Bronchial epithelial cell (primary cell): ENCODE measurements at regions not wholly inside any gene's neighbourhood (a gene's known extent, or its start where the extent isn't known, plus 50 kb on each side); places are given as distances from the start of the nearest gene placed in this dataset.

Experiments
- DNase-seq: peaks from one replicate; pipeline ENCODE4 v3.0.0-alpha.2; 2010; ENCODE audit warnings: low read depth
- FAIRE-seq: peaks from 2 replicates; lab custom pipeline; 2011; peaks lifted over from hg19 to GRCh38; lab: Jason Lieb, UNC
- H3K27me3 ChIP-seq: 2 replicates; pipeline ENCODE4 v1.5.1; 2011; ENCODE audit warnings: low read length; ENCODE audit not compliant: control insufficient read depth, insufficient read depth
- H3K36me3 ChIP-seq: 2 replicates; pipeline ENCODE4 v1.5.1; 2011; ENCODE audit warnings: low read length; ENCODE audit not compliant: control insufficient read depth, insufficient read depth
- H3K4me3 ChIP-seq: 2 replicates; pipeline ENCODE4 v1.5.1; 2011; ENCODE audit warnings: mild to moderate bottlenecking, low read depth, low read length, control low read depth
- TF ChIP-seq, protein P1 (sequence below): IDR thresholded peaks from 2 replicates; pipeline ENCODE4 v1.5.1; 2011; ENCODE audit warnings: mild to moderate bottlenecking, moderate library complexity, low read length, control low read depth, inconsistent platforms; ENCODE audit not compliant: insufficient read depth, severe bottlenecking

DNA sequence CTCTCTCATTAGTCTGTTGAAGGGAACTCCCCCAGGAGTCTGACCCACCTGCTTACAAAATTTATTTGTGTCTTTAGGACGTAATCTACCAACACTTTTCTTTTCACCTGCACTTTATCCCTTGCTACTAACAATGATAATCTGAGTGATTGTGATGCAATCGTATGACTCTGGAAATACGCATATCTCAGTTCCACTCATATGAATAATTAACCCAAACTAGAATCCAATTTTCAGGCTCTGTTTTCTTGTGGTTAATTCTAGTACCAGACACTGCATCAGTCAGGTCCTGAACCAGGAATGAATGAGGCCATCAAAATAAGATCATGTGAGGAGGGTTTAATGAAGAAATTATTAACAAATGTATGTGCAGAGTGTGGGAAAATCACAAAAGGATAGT is 158.4 kb upstream of the SRD5A2 start:
- TF ChIP-seq, protein P1, sequence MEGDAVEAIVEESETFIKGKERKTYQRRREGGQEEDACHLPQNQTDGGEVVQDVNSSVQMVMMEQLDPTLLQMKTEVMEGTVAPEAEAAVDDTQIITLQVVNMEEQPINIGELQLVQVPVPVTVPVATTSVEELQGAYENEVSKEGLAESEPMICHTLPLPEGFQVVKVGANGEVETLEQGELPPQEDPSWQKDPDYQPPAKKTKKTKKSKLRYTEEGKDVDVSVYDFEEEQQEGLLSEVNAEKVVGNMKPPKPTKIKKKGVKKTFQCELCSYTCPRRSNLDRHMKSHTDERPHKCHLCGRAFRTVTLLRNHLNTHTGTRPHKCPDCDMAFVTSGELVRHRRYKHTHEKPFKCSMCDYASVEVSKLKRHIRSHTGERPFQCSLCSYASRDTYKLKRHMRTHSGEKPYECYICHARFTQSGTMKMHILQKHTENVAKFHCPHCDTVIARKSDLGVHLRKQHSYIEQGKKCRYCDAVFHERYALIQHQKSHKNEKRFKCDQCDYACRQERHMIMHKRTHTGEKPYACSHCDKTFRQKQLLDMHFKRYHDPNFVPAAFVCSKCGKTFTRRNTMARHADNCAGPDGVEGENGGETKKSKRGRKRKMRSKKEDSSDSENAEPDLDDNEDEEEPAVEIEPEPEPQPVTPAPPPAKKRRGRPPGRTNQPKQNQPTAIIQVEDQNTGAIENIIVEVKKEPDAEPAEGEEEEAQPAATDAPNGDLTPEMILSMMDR, result no peak
- no peak for FAIRE-seq
- Histone ChIP-seq H3K36me3 (no peaks in the 10 kb centered on the region), H3K27me3 (no peaks in the 10 kb centered on the region), H3K4me3 (no peak overlapping the region)
- no peak for DNase-seq

DNA sequence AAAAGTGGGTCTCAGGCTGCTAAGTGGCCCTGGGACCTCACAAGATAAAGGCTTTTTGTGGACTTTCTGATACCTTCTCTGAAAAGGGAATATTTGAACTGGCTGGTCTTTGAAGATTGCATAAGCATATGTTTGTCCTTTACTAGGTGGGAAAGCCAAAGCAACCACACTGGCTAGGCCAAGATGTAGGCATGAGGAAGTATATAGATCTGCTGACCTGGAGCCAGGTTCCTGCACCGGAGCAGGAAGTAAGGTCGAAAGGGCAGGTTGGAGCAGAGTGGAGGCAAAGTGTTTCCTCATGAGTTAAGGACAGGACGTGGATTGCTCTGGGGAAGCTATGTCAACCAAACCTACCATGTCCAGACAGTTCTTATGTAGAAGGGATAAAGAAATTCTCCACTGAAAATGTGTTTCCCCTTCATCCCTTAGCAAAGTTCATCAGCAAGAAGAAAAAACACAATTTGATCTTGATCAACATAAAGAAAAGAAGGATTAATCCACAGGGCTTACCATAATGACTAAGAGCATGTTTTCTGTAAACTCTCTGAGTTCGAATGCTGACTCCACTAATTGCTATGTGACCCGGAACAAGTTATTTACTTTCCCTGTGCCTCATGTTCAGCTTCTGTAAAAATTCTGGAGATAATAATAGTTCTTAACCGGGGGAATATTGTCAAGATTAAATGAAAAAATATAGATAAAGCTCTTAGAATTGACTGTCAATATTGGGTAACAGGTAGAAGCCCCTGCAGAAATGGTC is 156.1 kb upstream of the SRD5A2 start:
- TF ChIP-seq, protein P1, result no peak
- Histone ChIP-seq H3K36me3 (no peaks in the 10 kb centered on the region), H3K27me3 (no peaks in the 10 kb centered on the region), H3K4me3 (no peak overlapping the region)
- FAIRE-seq, result no peak
- DNase-seq, result peak; percentile 1

DNA sequence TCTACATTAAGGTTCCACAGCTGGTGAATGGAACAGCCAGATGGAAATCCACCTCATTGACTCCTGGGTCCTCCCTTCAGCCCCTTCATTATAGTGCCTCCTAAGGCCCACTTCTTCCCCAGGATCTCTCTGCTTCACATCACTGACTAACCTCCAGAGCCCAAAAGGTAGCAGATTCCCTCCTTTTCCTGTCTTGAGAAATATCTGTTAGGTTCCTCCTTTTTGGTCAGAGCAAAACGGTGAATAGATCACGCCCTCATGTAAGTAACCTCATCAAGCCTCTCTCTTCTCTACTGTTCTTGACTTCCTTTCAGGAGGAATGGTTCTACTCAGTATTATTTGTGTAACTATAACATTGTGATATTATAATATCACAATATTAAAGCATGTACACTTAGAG is 155.0 kb upstream of the SRD5A2 start:
- H3K27me3 ChIP-seq, result no peaks in the 10 kb centered on the region
- FAIRE-seq (no peak), DNase-seq (no peak)
- H3K4me3 ChIP-seq, result no peak overlapping the region
- TF ChIP-seq, protein P1, result no peak
- H3K36me3 ChIP-seq, result no peaks in the 10 kb centered on the region

DNA sequence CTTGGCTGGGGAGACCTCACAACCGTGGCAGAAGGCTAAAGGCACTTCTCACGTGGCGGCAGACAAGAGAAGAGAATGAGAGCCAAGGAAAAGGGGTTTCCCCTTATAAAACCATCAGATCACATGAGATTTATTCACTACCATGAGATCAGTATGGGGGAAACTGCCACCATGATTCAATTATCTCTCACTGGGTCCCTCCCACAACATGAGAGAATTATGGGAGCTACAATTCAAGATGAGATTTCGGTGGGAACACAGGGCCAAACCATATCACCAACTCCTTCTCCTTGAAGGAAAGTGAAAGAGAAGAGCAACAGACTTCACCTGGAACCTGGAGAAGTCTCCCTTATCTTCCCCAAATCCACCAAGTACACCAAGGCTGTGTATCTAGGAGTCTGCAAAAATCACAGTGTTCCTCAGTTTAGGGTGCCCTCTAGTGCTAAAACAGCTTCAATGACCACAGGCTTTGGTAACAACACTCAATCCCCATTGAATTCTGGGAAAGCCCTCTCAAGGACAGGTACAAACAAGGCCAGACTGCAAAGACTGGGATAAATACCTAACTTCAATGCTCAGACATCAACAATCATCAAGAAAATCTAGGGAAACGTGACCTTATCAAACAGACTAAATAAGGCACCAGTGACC is 148.8 kb upstream of the SRD5A2 start:
- Histone ChIP-seq H3K4me3 (no peak overlapping the region), H3K27me3 (no peaks in the 10 kb centered on the region), H3K36me3 (no peaks in the 10 kb centered on the region)
- TF ChIP-seq, protein P1, result peak; percentile 67
- peak; percentile 70 for DNase-seq
- FAIRE-seq, result peak; percentile 13

DNA sequence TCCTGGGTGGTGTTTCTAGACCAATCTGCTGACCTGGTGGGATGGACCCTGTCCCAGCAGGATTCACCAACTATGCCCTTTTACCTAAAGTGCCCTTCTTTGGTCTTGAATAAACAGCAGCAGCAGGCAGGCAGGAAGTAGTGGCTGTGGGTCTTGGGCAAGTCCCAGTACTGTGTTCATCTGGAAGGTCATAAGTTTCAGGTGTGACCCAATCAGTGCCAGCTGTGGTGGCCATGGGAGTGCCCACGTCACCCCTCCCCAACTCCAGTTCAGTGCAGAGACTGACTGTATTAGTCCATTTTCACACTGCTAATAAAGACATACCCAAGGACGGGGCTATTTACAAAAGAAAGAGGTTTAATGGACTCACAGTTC is 148.3 kb upstream of the SRD5A2 start:
- Histone ChIP-seq H3K4me3 (no peak overlapping the region), H3K36me3 (no peaks in the 10 kb centered on the region), H3K27me3 (no peaks in the 10 kb centered on the region)
- DNase-seq (no peak), FAIRE-seq (peak; percentile 28)
- TF ChIP-seq, protein P1, result no peak
